Activated CD4-positive, alpha-beta T cell treated with anti-CD3 and anti-CD28 coated beads for 48 hours (primary cell): ENCODE measurements at regions not wholly inside any gene's neighbourhood (a gene's known extent, or its start where the extent isn't known, plus 50 kb on each side); places are given as distances from the start of the nearest gene placed in this dataset.

Experiments
- DNase-seq: peaks from one replicate; pipeline ENCODE4 v3.0.0-alpha.2; 2020

- DNase-seq = no peak
Measured at GRCh38 chr13:62084728-62085127, 669.1 kb upstream of the PCDH20 start.

GRCh38 chr13:62067821-62068220 is 652.2 kb upstream of the PCDH20 start:
- no peak for DNase-seq

- no peak for DNase-seq
Measured at GRCh38 chr13:62065016-62065415, 649.4 kb upstream of the PCDH20 start.

DNA sequence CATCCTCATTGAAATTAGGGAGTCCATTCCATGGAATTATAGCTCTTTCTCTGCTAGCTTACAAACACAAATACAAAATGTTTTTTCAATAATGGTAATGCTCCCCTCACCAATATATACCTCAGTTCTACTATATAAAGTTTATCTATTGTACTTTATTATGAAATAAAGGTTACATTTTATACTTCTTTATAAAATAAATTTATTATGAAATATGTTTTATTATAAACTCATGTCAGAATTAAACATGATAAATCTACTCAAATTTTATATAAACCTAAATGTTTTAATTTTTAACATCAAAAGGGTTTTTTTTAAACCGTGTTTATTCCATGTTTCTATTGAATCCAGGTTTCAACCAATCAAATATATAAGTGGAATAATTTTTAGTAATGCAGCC is 646.1 kb upstream of the PCDH20 start:
- no peak for DNase-seq

DNA sequence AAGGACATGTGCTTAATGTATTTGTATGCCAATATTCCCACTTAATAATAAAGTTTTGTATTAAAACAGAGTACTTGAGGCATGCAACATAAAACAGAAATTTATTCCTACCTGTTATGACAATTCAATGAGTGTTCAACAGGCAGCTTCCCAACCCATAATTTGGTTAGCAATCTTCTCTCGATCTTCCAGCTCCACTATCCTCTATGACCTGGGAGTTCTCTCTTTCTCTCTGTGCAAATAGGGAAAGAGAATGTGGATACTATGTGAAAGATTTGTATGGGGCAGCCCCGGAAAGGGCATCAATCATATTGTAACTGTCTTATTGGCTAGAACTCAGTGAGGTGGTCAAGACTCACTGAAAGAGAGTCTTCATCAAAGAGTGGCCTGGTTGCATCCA is 644.9 kb upstream of the PCDH20 start:
- no peak for DNase-seq

DNA sequence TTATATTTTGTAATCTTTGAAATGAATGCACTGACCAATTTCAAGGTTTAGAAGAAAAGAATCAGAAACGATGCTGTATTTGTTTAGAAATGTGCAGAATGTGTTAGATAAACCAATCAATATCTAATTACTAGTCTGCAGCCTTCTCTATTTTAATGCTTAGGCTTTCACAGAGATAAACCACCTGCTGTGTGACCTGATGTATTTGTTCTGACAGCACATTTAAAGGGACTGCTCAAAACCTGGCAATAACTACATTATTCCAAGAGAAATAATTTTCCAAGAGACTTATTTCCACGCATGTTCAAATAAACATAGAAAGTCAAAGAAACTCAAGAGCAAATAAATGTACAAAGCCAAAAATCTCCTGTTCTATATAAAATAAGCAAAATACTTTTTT is 641.6 kb upstream of the PCDH20 start:
- DNase-seq = no peak

DNA sequence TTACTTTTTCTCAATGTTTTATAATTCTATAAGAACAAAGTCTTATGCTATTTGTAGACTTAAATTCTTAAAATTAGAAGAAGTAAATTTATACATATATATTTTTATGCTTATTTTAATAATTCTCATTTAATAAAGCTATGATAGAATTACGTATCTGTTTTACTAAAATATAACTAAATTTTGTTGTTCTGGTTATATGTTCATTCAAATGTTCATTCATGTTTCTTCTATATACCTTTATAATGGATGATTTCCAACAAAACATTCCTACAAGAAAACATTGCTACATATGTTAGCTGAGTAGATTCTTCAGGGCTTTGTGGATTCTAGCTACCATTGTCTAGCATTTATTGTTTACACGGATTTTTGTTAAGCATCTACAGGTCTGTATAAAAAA is 634.3 kb upstream of the PCDH20 start:
- no peak for DNase-seq

GRCh38 chr13:62046512-62046911 is 630.9 kb upstream of the PCDH20 start:
- DNase-seq = no peak

GRCh38 chr13:62043600-62043999 is 628.0 kb upstream of the PCDH20 start:
- DNase-seq = no peak

DNA sequence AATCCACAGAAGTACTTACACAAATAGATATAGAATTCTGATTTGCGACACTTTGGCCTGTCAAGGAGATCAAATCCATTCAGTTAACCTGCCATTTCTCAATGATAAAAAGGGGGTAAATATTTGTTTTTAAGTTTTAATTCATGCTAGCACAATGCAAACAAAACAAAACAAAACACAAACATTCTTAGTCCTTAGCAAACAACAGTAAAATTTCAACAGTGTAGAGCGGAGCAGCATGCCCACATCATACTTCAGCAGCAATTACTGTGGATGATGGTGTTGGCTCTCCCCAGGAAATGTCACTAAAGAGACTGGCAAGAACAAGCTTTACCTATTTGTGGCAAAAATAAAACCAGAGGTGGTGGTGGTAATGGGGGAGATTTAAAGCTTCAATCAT is 625.2 kb upstream of the PCDH20 start:
- DNase-seq = no peak

DNA sequence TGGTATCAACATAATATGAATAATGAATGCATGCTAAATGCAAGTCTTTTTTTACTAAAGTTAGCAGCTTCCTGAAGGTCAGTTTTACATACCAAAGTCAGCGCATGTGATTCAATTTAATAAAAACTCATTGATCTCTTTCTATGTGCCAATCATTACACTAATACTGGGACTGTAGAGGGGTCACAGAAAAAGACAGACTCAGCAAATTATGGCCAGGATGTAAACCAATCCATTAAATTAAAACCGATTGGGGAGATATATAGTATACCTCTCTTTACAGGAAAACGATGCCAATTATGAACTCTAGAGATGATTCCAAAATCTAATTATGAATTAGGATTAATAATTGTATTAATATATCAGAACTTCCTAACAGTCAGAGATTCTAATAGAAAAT is 624.4 kb upstream of the PCDH20 start:
- no peak for DNase-seq

DNA sequence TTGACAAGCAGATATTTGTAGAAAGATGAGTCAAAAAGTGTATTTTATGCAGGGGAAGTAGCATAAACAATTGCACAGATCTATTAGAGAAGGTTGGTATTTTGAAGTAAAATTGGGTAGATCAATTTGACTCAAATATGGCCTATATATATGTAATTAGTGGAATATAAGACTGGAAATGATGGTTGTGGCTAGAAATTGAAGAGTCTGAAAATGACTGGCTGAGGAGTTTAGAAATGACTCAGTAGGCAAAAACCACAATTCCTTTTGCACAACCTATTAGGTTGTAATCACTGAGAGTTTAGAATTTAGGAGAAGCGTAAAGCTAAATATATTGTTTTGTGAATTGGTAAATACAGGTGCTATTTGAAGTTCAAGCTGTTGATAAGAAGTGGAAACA is 622.6 kb upstream of the PCDH20 start:
- DNase-seq = no peak

- DNase-seq = no peak
Measured at GRCh38 chr13:62035981-62036380, 620.3 kb upstream of the PCDH20 start.

- no peak for DNase-seq
Measured at GRCh38 chr13:62033934-62034333, 618.3 kb upstream of the PCDH20 start.

DNA sequence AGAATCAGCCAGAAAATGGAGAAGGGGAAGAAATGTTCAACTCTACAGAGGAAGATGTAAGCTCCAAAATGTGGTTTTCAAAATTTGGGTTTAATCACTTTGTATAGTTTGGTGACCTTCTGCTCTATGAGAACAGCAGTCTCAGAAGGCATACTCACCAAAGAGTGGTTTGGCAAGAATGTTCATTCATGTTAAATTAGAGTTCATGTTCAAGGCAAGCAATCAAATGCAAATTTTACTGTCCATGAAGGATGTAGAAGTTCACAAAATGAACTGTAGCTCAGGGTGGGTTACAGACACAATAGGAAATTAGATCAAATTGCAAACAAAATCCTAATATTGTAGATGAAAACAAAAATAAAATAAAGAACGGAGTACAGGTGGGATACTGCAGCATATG is 606.7 kb upstream of the PCDH20 start:
- DNase-seq = no peak

DNA sequence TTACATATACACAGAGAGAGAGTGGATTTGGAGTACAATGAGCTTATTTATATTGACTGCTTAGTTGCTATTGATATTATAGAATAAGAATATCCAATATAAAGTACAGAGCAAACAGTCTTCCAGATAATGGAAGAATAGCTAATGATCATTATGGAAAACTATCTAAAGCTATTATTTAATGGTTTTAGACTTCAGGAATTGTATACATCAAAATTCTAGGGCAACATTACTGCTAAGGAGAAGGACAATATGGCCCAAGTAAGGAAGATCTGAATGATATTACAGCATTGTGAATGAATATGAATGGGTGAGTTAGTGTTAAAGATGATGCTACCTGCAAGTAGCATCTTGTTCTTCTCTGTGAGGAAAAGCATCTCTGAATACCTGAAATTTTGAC is 604.2 kb upstream of the PCDH20 start:
- DNase-seq = no peak

DNA sequence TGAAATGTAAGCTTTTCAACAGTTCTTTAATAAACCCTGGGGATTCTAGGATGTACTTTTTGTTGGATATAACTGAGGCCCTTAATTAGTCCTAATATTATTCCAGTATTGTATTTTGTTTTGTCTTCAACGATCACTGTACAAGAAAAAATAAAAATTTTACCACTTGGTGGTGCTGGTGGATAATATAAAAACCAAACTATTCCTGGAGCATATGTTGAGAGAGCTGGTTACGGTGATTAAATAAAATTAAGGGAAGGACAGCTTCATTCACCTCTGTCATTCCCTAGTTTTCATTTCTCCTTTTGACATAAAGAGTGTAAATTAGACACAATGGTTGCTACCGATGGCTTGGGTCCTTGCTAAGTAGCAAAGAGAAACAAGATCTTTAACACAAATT is 598.6 kb upstream of the PCDH20 start:
- DNase-seq = no peak

DNA sequence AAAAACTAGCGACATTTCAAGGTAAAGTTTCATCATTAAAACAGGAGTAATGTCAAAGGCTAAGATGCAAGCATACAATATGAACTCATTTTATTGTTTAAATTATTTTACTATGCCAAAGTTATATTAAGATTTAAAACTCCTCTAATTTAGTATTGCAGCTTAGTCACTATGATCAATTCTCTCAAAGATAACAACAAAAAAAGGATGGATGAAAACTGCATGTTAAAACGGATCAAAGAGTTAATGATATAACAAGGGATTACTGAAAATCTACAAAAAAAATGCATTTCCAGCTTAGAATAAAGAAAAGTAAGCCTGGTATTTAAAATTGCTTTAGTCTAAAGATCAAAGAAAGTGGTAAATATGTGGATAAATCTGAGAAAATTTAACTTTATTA is 587.8 kb upstream of the PCDH20 start:
- DNase-seq = no peak

DNA sequence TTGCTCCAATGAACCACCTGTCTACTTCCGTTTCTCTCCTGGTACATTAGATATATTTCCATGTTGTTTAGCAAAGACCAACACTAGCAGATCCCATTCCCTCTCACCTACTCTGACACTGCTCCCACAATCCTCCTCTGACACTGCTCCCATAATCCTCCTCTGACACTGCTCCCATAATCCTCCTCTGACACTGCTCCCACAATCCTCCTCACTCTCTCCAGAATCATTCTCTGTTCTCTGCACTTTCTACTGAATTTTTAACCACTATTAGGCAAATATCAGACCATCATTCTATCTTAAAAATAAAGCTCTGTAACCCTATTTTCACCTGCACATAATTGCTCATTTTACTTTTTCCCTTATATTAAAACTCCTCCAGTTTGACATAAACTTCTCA is 578.5 kb upstream of the PCDH20 start:
- no peak for DNase-seq

DNA sequence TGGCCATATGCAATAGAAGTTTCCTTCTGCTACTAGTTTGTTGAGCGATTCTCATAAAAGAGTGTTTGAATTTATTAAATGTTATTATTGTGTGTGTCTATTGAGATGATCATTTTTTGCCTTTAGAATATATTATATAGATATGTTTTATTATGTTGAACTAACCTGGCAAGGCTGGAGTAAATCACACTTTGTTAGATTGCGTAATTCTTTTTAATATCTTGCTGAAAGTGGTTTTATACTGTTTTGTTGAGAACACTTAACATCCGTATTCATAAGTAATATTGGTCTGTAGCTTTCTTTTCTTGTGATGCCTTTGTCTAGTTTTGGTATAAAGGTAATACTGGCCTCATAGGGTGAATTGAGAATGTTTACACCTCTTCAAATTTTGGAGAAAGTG is 574.3 kb upstream of the PCDH20 start:
- no peak for DNase-seq

GRCh38 chr13:61988810-61989209 is 573.2 kb upstream of the PCDH20 start:
- DNase-seq = no peak

- no peak for DNase-seq
Measured at GRCh38 chr13:61975001-61975400, 559.4 kb upstream of the PCDH20 start.

- no peak for DNase-seq
Measured at GRCh38 chr13:61965756-61966155, 550.1 kb upstream of the PCDH20 start.

DNA sequence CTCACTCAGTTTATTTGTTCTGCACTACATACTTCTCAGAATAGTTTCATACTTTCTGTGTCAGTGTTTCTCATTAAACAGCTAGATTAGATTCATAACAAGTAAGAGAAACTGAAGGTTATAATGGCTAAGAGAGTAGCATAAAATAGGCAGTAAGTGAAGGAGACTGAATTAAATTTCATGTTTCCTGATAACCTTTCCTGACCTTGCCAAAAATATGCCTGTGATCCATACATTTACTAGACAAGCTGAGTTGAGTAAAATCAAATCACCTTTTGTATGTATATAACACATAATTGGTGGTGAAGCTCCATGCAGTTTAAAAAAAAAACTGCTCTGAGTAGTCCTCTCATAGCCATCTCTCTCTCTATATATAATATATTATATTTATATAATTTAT is 545.3 kb upstream of the PCDH20 start:
- DNase-seq = no peak

- no peak for DNase-seq
Measured at GRCh38 chr13:61954092-61954491, 538.4 kb upstream of the PCDH20 start.

GRCh38 chr13:61950828-61951227 is 535.2 kb upstream of the PCDH20 start:
- no peak for DNase-seq
